ENCODE measurements at regions not wholly inside any gene's neighbourhood (a gene's known extent, or its start where the extent isn't known, plus 50 kb on each side); places are given as distances from the start of the nearest gene placed in this dataset.

DNA sequence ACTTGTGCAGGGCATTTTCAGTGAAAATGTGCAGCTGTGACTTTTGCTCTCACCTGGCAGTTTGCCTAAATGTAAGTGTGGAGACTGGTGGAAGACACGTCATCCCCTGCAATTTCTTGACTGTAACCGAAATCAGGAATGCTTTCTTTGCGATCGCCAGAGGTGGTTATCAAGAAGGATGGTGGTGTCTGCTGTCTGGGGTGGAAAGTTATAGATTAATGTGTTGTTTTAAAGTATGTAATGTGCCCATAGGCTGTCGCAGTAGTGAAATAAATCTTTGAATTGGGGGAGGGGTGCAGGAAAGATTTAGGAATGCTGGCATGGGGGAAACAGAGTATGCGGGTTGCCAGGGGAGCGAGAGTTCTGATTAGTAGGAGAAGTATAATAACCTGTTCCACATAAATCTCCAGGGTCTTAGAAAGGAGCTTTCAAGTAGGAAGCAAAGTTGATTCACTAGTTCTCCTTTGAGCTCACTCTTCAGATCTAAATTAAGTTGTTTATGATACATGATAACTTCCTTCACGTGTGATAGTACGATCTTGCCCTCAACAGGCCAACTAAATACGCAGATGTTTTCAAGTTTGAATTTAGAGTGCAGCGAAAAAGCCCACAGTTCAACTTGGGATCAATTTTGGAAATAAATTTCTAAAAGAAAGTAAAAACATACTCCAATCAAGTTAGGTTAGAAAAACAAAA, 1520.0 kb upstream of the SLC10A2 start:
- no peaks in the 10 kb centered on the region for H3K36me3 ChIP-seq (ENCODE audit: control insufficient read depth, insufficient read depth, low read length)

GRCh38 chr13:104584481-104584880, 1518.3 kb upstream of the SLC10A2 start:
- H3K4me3 ChIP-seq (ENCODE audit: low read depth, low read length), result no peak overlapping the region
- FAIRE-seq (no peak), DNase-seq (ENCODE audit: low read depth) (no peak)
- TF ChIP-seq CTCF (IDR thresholded peaks at IDR 0.05; ENCODE audit: insufficient read depth, low read length, severe bottlenecking), result no peak
- no peaks in the 10 kb centered on the region for H3K36me3 ChIP-seq (ENCODE audit: control insufficient read depth, insufficient read depth, low read length)
- no peaks in the 10 kb centered on the region for H3K27me3 ChIP-seq (ENCODE audit: control insufficient read depth, insufficient read depth, low read length)

More for the DNA sequence above, 1520.0 kb upstream of the SLC10A2 start:
- DNase-seq (ENCODE audit: low read depth), result peak; percentile 35
- Histone ChIP-seq H3K27me3 (ENCODE audit: control insufficient read depth, insufficient read depth, low read length) (no peaks in the 10 kb centered on the region), H3K4me3 (ENCODE audit: low read depth, low read length) (no peak overlapping the region)
- FAIRE-seq, result no peak
- TF ChIP-seq CTCF (IDR thresholded peaks at IDR 0.05; ENCODE audit: insufficient read depth, low read length, severe bottlenecking), result no peak

- Histone ChIP-seq H3K36me3 (ENCODE audit: control insufficient read depth, insufficient read depth, low read length) (no peaks in the 10 kb centered on the region), H3K27me3 (ENCODE audit: control insufficient read depth, insufficient read depth, low read length) (no peaks in the 10 kb centered on the region), H3K4me3 (ENCODE audit: low read depth, low read length) (no peak overlapping the region)
- FAIRE-seq (no peak), DNase-seq (ENCODE audit: low read depth) (no peak)
- no peak for TF ChIP-seq CTCF (IDR thresholded peaks at IDR 0.05; ENCODE audit: insufficient read depth, low read length, severe bottlenecking)
These were observed 1514.7 kb upstream of the SLC10A2 start for GRCh38 chr13:104580931-104581330.

GRCh38 chr13:104577071-104577815, 1511.0 kb upstream of the SLC10A2 start:
- no peaks in the 10 kb centered on the region for H3K27me3 ChIP-seq (ENCODE audit: control insufficient read depth, insufficient read depth, low read length)
- H3K36me3 ChIP-seq (ENCODE audit: control insufficient read depth, insufficient read depth, low read length), result no peaks in the 10 kb centered on the region
- no peak overlapping the region for H3K4me3 ChIP-seq (ENCODE audit: low read depth, low read length)
- no peak for FAIRE-seq
- TF ChIP-seq CTCF (IDR thresholded peaks at IDR 0.05; ENCODE audit: insufficient read depth, low read length, severe bottlenecking), result no peak
- no peak for DNase-seq (ENCODE audit: low read depth)

DNA sequence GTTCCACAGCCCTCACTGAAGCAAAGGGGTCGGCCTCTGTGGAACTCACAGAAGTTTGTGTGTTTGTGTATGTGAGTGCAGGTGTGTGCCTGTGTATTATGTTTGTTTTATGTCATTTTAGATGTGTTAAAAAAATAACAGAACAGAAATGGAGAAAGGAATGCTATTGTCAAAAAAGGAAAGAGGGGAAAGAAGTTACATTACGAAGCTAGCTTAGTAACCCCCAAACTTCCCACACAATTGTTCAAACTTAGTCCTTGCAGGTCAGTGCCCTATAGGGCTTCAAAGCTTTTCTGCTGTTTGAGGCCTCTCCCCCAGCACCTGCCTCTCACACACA, 1505.6 kb upstream of the SLC10A2 start:
- Histone ChIP-seq H3K4me3 (ENCODE audit: low read depth, low read length) (no peak overlapping the region), H3K36me3 (ENCODE audit: control insufficient read depth, insufficient read depth, low read length) (no peaks in the 10 kb centered on the region), H3K27me3 (ENCODE audit: control insufficient read depth, insufficient read depth, low read length) (no peaks in the 10 kb centered on the region)
- no peak for TF ChIP-seq CTCF (IDR thresholded peaks at IDR 0.05; ENCODE audit: insufficient read depth, low read length, severe bottlenecking)
- DNase-seq (ENCODE audit: low read depth) (no peak), FAIRE-seq (peak; percentile 77)
